Vagina (tissue), 2 donors: ENCODE measurements at regions not wholly inside any gene's neighbourhood (a gene's known extent, or its start where the extent isn't known, plus 50 kb on each side); places are given as distances from the start of the nearest gene placed in this dataset.

Source experiments
- POLR2A ChIP-seq, 2 donors: fragments of 450-650 bp; IDR thresholded peaks; one replicate each; pipeline ENCODE4 v1.6.1; 2017; ENCODE audit warnings: antibody characterized with exemption in 2 of 2, mild to moderate bottlenecking in 2 of 2, moderate library complexity in 2 of 2
- POLR2AphosphoS5 ChIP-seq, 2 donors: sonication (generic); formaldehyde crosslinking; IDR thresholded peaks; one replicate each; pipeline ENCODE4 v1.9.0; 2017; ENCODE audit warnings: antibody characterized with exemption in 2 of 2, mild to moderate bottlenecking in 2 of 2, low read depth in 1 of 2; ENCODE audit not compliant: insufficient read depth in 1 of 2
- TF ChIP-seq, protein P1 (sequence below), 3 experiments: fragments of 450-650 bp in 2 of 3; fragments of 200-600 bp in 1 of 3; sonication (generic) in 1 of 3; IDR thresholded peaks; one replicate each; pipeline ENCODE4 v1.5.1; 2017 to 2019; ENCODE audit warnings: antibody characterized with exemption in 3 of 3, mild to moderate bottlenecking in 2 of 3, moderate library complexity in 2 of 3

DNA sequence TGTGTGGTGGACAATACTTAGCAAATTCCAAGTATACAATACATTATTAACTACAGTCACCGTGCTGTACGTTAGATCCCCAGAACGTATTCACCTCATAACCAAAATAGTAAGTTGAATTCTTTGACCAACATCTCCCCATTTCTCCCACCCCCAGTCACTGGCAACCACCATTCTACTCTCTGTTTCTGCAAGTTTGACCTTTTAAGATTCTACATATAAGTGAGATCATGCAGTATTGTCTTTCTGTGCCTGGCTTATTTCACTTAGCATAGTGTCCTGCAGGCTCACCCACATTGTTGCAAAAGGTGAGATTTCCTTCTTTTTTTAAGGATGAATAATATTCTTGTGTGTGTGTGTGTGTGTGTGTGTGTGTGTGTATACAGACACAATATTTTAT lies 59.1 kb downstream of the IRAG1 start:
- TF ChIP-seq POLR2AphosphoS5 (IDR thresholded peaks at IDR 0.05; ENCODE audit: insufficient read depth in 1 of 2, low read depth in 1 of 2), result no peak
- TF ChIP-seq, protein P1, sequence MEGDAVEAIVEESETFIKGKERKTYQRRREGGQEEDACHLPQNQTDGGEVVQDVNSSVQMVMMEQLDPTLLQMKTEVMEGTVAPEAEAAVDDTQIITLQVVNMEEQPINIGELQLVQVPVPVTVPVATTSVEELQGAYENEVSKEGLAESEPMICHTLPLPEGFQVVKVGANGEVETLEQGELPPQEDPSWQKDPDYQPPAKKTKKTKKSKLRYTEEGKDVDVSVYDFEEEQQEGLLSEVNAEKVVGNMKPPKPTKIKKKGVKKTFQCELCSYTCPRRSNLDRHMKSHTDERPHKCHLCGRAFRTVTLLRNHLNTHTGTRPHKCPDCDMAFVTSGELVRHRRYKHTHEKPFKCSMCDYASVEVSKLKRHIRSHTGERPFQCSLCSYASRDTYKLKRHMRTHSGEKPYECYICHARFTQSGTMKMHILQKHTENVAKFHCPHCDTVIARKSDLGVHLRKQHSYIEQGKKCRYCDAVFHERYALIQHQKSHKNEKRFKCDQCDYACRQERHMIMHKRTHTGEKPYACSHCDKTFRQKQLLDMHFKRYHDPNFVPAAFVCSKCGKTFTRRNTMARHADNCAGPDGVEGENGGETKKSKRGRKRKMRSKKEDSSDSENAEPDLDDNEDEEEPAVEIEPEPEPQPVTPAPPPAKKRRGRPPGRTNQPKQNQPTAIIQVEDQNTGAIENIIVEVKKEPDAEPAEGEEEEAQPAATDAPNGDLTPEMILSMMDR (IDR thresholded peaks at IDR 0.05), result no peak
- TF ChIP-seq POLR2A (IDR thresholded peaks at IDR 0.05), result no peak
